ENCODE measurements at regions not wholly inside any gene's neighbourhood (a gene's known extent, or its start where the extent isn't known, plus 50 kb on each side); places are given as distances from the start of the nearest gene placed in this dataset.

DNA sequence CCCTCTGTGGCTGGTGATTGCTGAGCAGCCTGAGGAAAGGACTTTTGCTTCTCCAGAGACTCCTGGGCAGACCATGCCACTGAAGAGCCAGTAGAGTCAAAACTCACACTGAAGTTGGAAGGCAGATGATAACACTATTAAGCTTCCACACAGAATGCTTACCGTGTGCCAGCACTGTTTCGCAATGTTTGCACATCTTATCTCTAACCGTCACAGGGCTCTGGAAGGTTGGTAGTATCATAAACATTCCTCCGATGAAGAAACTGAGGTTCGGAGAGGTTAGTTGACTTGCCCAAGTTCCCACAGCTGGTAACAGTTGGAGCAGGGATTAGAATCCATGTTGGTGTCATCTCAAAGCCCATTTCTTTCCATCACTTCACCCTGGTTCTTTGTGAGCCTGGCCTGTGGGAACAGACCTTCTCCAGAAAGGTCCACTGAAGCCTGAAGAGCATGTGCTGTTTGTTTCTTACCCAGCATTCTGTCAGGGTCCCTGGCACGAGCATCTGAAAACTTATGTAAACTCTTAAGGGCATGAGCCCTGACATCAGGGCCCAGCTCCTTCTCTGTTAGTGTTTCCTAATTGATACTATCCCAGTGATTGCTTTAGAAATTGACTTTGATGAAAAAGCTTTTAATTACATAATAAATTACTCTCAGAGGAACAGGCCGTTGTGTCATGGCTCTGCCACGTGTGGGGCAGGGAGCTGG lies 77.0 kb upstream of the PRR23C start (continued):
- TF ChIP-seq ZNF780A (CRISPR knock-in tag; IDR thresholded peaks at IDR 0.05) (no peak), TARDBP (CRISPR knock-in tag; IDR thresholded peaks at IDR 0.05) (no peak), GATAD2A (CRISPR knock-in tag; IDR thresholded peaks at IDR 0.05) (peak; percentile 72)

DNA sequence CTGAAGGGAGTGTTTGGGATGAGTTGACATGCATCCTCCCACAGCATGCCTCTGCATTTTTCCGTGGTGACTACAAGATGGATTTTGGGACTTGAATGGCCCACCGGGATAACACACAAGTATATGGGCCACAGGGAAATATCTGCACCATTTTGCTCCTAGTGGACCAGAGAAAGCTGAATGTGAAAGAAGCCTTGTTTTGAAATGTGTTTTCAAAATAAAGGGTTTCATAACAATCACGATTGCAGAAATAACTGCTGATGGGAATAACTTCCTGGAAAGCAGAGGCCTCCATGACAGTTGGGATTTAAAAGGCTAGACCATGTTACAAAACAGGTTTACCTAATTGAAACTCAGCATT lies 77.5 kb upstream of the PRR23C start:
- BruUV-seq (replicated peaks): no TSS peak
- Histone ChIP-seq H3K4me1 (ENCODE audit: insufficient read depth, low read length) (peaks cover 12% of the 10 kb centered on the region), H2AFZ (ENCODE audit: low read length) (no peak overlapping the region), H3K36me3 (replicated peaks in 1 of 2; ENCODE audit: control insufficient read depth in 1 of 2, insufficient read depth in 2 of 2, low read length in 2 of 2) (no peaks in the 10 kb centered on the region), H3K27ac (ENCODE audit: extremely low read length, insufficient read depth, low read length) (no peak overlapping the region), H3K4me2 (ENCODE audit: low read depth, low read length) (no peak overlapping the region), H3K79me2 (ENCODE audit: insufficient read depth, low read length) (no peaks in the 10 kb centered on the region), H3K4me3 (replicated peaks in 1 of 3; ENCODE audit: insufficient read depth in 1 of 3, low read depth in 2 of 3, low read length in 3 of 3) (no peak overlapping the region), H3K27me3 (ENCODE audit: control insufficient read depth in 1 of 2, insufficient read depth in 2 of 2, low read length in 2 of 2) (no peaks in the 10 kb centered on the region), H4K20me1 (ENCODE audit: insufficient read depth, low read length) (no peaks in the 10 kb centered on the region), H3K9me3 (ENCODE audit: low read length) (no peaks in the 10 kb centered on the region), H3K9ac (ENCODE audit: insufficient read depth, low read depth, low read length) (no peak overlapping the region)
- TF ChIP-seq ZNF101 (CRISPR knock-in tag; IDR thresholded peaks at IDR 0.05; ENCODE audit: borderline replicate concordance, low read depth): no peak
- CTCF ChIA-PET (ENCODE audit: low intra/inter-chr PET ratio, low total read pairs): no interaction called here
- ATAC-seq: no peak
- intact Hi-C loops (cut with micrococcal nuclease; ENCODE audit: unreplicated experiment) (no loop called here), in situ Hi-C loops (cut with HindIII; ENCODE audit: extremely low pct_ligation_motif_present, low pct_unique_long_range_greater_than_20kb) (no loop called here)
- no peak for FAIRE-seq
- no peak for DNase-seq (ENCODE audit: low spot score)
- POLR2A ChIA-PET: no interaction called here
- 29% methylated on average over 3 of the region's 3 CpGs for WGBS (ENCODE audit: low lambda C conversion rate)

DNA sequence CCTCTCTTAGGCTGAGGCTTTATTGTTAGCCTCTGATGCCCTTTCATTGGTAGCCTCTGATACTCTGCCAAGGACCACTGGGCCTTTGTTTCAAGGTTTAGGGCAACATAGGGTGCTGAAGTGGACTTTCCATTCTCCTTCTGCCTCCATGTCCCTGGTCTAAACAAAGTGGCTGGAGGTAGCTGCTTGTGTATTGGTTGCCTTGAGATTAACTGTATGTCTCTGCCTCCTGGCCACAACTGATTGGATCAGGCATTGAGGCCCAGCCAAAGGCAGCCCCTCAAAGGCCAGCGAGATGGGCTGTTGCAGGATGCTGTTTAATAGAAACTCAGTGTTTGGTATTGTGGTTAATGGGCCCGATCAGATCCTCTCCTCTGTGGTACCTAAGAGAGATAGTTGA lies 77.9 kb upstream of the PRR23C start:
- peaks cover 12% of the 10 kb centered on the region for H3K4me1 ChIP-seq (ENCODE audit: insufficient read depth, low read length)
- CTCF ChIA-PET (ENCODE audit: low intra/inter-chr PET ratio, low total read pairs): no interaction called here
- TF ChIP-seq TRIM24 (CRISPR knock-in tag; IDR thresholded peaks at IDR 0.05): no peak
- no peak for TF ChIP-seq CENPX (CRISPR knock-in tag; IDR thresholded peaks at IDR 0.05)
- no TSS peak for BruUV-seq (replicated peaks)
- H3K9ac ChIP-seq (ENCODE audit: insufficient read depth, low read depth, low read length): no peak overlapping the region
- H3K9me3 ChIP-seq (ENCODE audit: low read length): no peaks in the 10 kb centered on the region
- H3K4me3 ChIP-seq (replicated peaks in 1 of 3; ENCODE audit: insufficient read depth in 1 of 3, low read depth in 2 of 3, low read length in 3 of 3): no peak overlapping the region
- no peak for DNase-seq (ENCODE audit: low spot score)
- FAIRE-seq: no peak
- no peak overlapping the region for H3K27ac ChIP-seq (ENCODE audit: extremely low read length, insufficient read depth, low read length)
- no peak overlapping the region for H2AFZ ChIP-seq (ENCODE audit: low read length)
- H4K20me1 ChIP-seq (ENCODE audit: insufficient read depth, low read length): no peaks in the 10 kb centered on the region
- H3K27me3 ChIP-seq (ENCODE audit: control insufficient read depth in 1 of 2, insufficient read depth in 2 of 2, low read length in 2 of 2): no peaks in the 10 kb centered on the region
- H3K79me2 ChIP-seq (ENCODE audit: insufficient read depth, low read length): no peaks in the 10 kb centered on the region
- POLR2A ChIA-PET: no interaction called here
- no peak for ATAC-seq
- no peaks in the 10 kb centered on the region for H3K36me3 ChIP-seq (replicated peaks in 1 of 2; ENCODE audit: control insufficient read depth in 1 of 2, insufficient read depth in 2 of 2, low read length in 2 of 2)
- no peak overlapping the region for H3K4me2 ChIP-seq (ENCODE audit: low read depth, low read length)
- intact Hi-C loops (cut with micrococcal nuclease; ENCODE audit: unreplicated experiment): no loop called here
- WGBS (ENCODE audit: low lambda C conversion rate): 75% methylated on average over 2 of the region's 2 CpGs
- in situ Hi-C loops (cut with HindIII; ENCODE audit: extremely low pct_ligation_motif_present, low pct_unique_long_range_greater_than_20kb): no loop called here
